SK-N-SH treated with all-trans-retinoic acid at 6 μM for 48 hours (cell line): ENCODE measurements at regions not wholly inside any gene's neighbourhood (a gene's known extent, or its start where the extent isn't known, plus 50 kb on each side); places are given as distances from the start of the nearest gene placed in this dataset.

Source experiments
- CSDC2 ChIP-seq: fragments of 250-450 bp; sonication (Bioruptor Pico); IDR thresholded peaks from 2 replicates; pipeline ENCODE4 v1.5.0; 2020; ENCODE audit warnings: mild to moderate bottlenecking, moderate library complexity
- ESRRG ChIP-seq: fragments of 250-450 bp; sonication (Bioruptor Pico); IDR thresholded peaks from 2 replicates; pipeline ENCODE4 v1.6.1; 2021; ENCODE audit warnings: mild to moderate bottlenecking
- GLIS3 ChIP-seq: fragments of 250-450 bp; sonication (Bioruptor Pico); IDR thresholded peaks from 2 replicates; pipeline ENCODE4 v1.5.0; 2020; ENCODE audit warnings: mild to moderate bottlenecking, moderate library complexity
- ISL1 ChIP-seq: fragments of 250-450 bp; sonication (Bioruptor Pico); IDR thresholded peaks from 2 replicates; pipeline ENCODE4 v2.1.2; 2022; ENCODE audit warnings: mild to moderate bottlenecking, moderate library complexity
- PPARA ChIP-seq: fragments of 250-450 bp; sonication (Bioruptor Pico); IDR thresholded peaks from 2 replicates; pipeline ENCODE4 v1.5.0; 2020; ENCODE audit warnings: mild to moderate bottlenecking, borderline replicate concordance
- TCF4 ChIP-seq: fragments of 250-450 bp; sonication (Bioruptor Pico); IDR thresholded peaks from 2 replicates; pipeline ENCODE4 v1.8.0; 2021; ENCODE audit warnings: mild to moderate bottlenecking, moderate library complexity, borderline replicate concordance
- TOX ChIP-seq: fragments of 250-450 bp; sonication (Bioruptor Pico); IDR thresholded peaks from 2 replicates; pipeline ENCODE4 v1.8.0; 2021; ENCODE audit warnings: mild to moderate bottlenecking, moderate library complexity, borderline replicate concordance
- ZFP3 ChIP-seq: fragments of 250-450 bp; sonication (Bioruptor Pico); IDR thresholded peaks from 2 replicates; pipeline ENCODE4 v1.5.0; 2020; ENCODE audit warnings: mild to moderate bottlenecking, moderate library complexity
- ZFP30 ChIP-seq: fragments of 450-650 bp; formaldehyde crosslinking; IDR thresholded peaks from 2 replicates; pipeline ENCODE4 v1.5.0; 2022; ENCODE audit warnings: mild to moderate bottlenecking, moderate library complexity
- ZNF8 ChIP-seq: fragments of 450-650 bp; formaldehyde crosslinking; IDR thresholded peaks from 2 replicates; pipeline ENCODE4 v1.5.0; 2020; ENCODE audit warnings: mild to moderate bottlenecking, moderate library complexity
- TF ChIP-seq, protein P1 (sequence below): fragments of 250-450 bp; sonication (Bioruptor Pico); IDR thresholded peaks from 2 replicates; pipeline ENCODE4 v1.8.0; 2020; ENCODE audit warnings: mild to moderate bottlenecking, moderate library complexity, borderline replicate concordance
- TF ChIP-seq, protein P2 (sequence below): fragments of 250-450 bp; sonication (Bioruptor Pico); IDR thresholded peaks from 2 replicates; pipeline ENCODE4 v1.5.1; 2021; ENCODE audit warnings: mild to moderate bottlenecking, moderate library complexity
- TF ChIP-seq, protein P3 (sequence below): fragments of 250-450 bp; sonication (Bioruptor Pico); IDR thresholded peaks from 2 replicates; pipeline ENCODE4 v1.5.1; 2020; ENCODE audit warnings: low read depth, mild to moderate bottlenecking, moderate library complexity

DNA sequence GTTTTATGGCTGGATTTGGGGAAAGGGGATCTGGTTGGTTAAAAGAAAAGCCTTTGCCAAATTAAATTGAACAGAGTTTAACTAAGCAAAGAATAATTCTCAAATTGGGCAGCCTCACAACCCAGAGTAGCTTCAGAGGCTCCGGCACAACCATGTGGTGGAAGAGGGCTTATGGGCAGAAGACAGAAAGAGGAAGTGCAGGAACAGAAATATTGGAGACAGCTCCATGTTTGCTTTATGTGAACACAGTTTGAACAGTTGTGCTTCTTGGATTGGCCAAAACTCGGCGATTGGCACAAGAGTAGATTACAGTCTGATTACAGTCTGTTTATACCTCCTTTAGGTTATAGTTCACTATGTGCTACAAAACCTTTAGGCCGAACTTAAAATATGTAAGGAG, 562.7 kb downstream of the TRIML1 start:
- TF ChIP-seq, protein P1, sequence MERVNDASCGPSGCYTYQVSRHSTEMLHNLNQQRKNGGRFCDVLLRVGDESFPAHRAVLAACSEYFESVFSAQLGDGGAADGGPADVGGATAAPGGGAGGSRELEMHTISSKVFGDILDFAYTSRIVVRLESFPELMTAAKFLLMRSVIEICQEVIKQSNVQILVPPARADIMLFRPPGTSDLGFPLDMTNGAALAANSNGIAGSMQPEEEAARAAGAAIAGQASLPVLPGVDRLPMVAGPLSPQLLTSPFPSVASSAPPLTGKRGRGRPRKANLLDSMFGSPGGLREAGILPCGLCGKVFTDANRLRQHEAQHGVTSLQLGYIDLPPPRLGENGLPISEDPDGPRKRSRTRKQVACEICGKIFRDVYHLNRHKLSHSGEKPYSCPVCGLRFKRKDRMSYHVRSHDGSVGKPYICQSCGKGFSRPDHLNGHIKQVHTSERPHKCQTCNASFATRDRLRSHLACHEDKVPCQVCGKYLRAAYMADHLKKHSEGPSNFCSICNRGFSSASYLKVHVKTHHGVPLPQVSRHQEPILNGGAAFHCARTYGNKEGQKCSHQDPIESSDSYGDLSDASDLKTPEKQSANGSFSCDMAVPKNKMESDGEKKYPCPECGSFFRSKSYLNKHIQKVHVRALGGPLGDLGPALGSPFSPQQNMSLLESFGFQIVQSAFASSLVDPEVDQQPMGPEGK (CRISPR knock-in tag), result no peak
- no peak for TF ChIP-seq ZFP3 (CRISPR knock-in tag)
- TF ChIP-seq ZFP30 (CRISPR knock-in tag), result no peak
- TF ChIP-seq, protein P2, sequence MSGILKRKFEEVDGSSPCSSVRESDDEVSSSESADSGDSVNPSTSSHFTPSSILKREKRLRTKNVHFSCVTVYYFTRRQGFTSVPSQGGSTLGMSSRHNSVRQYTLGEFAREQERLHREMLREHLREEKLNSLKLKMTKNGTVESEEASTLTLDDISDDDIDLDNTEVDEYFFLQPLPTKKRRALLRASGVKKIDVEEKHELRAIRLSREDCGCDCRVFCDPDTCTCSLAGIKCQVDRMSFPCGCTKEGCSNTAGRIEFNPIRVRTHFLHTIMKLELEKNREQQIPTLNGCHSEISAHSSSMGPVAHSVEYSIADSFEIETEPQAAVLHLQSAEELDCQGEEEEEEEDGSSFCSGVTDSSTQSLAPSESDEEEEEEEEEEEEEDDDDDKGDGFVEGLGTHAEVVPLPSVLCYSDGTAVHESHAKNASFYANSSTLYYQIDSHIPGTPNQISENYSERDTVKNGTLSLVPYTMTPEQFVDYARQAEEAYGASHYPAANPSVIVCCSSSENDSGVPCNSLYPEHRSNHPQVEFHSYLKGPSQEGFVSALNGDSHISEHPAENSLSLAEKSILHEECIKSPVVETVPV (CRISPR knock-in tag), result no peak
- TF ChIP-seq PPARA (CRISPR knock-in tag), result no peak
- TF ChIP-seq ISL1 (CRISPR knock-in tag), result no peak
- TF ChIP-seq, protein P3, sequence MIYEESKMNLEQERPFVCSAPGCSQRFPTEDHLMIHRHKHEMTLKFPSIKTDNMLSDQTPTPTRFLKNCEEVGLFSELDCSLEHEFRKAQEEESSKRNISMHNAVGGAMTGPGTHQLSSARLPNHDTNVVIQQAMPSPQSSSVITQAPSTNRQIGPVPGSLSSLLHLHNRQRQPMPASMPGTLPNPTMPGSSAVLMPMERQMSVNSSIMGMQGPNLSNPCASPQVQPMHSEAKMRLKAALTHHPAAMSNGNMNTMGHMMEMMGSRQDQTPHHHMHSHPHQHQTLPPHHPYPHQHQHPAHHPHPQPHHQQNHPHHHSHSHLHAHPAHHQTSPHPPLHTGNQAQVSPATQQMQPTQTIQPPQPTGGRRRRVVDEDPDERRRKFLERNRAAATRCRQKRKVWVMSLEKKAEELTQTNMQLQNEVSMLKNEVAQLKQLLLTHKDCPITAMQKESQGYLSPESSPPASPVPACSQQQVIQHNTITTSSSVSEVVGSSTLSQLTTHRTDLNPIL, result no peak
- TF ChIP-seq TCF4 (CRISPR knock-in tag), result no peak
- TF ChIP-seq GLIS3 (CRISPR knock-in tag), result no peak
- TF ChIP-seq CSDC2, result no peak
- TF ChIP-seq ZNF8, result no peak
- TF ChIP-seq ESRRG, result no peak
- no peak for TF ChIP-seq TOX (CRISPR knock-in tag)
